Endothelial cell of umbilical vein (primary cell): ENCODE measurements at regions not wholly inside any gene's neighbourhood (a gene's known extent, or its start where the extent isn't known, plus 50 kb on each side); places are given as distances from the start of the nearest gene placed in this dataset.

Experiments
- BruUV-seq: library from RNA; stranded (reverse); fragments of 400-500 nt; replicated peaks from 2 replicates; lab custom pipeline; 2021; lab: Mats Ljungman, UMichigan
- CTCF ChIA-PET: fragments of 300-600, 350-600 bp; sonication (Branson Sonifier 250); formaldehyde crosslinking; loops from one replicate; lab custom pipeline; 2021; ENCODE audit warnings: antibody characterized with exemption, inconsistent platforms; lab: Charles Lee
- POLR2A ChIA-PET: fragments of 300-600, 350-600 bp; sonication (Branson Sonifier 250); formaldehyde crosslinking; loops from one replicate; lab custom pipeline; 2021; ENCODE audit warnings: antibody characterized with exemption, inconsistent platforms; lab: Charles Lee
- DNase-seq: peaks from one replicate; pipeline ENCODE4 v3.0.0-alpha.2; 2011; ENCODE audit warnings: low read depth, low spot score
- FAIRE-seq: peaks from 2 replicates; lab custom pipeline; 2011; peaks lifted over from hg19 to GRCh38; lab: Jason Lieb, UNC
- H2AFZ ChIP-seq: 2 replicates; pipeline ENCODE4 v1.6.0; 2012; ENCODE audit warnings: low read depth, low read length, control low read depth, inconsistent platforms
- H3K27ac ChIP-seq: 2 replicates; pipeline ENCODE4 v1.5.1; 2011; ENCODE audit warnings: low read depth, mild to moderate bottlenecking, control low read depth, low read length, moderate library complexity; ENCODE audit not compliant: insufficient read depth
- H3K27me3 ChIP-seq, 2 experiments: 2 replicates each; pipeline versions ENCODE4 v1.6.0 to v1.6.1; 2011; ENCODE audit warnings: low read length in 2 of 2, mixed read lengths in 1 of 2; ENCODE audit not compliant: control insufficient read depth in 2 of 2, insufficient read depth in 2 of 2
- H3K36me3 ChIP-seq, 2 experiments: 2 replicates in 1 of 2; 3 replicates in 1 of 2; pipeline ENCODE4 v1.5.1; 2011; ENCODE audit warnings: low read length in 2 of 2, mild to moderate bottlenecking in 1 of 2, moderate library complexity in 1 of 2; ENCODE audit not compliant: control insufficient read depth in 2 of 2, insufficient read depth in 2 of 2; ENCODE audit errors: extremely low read depth in 1 of 2
- H3K4me1 ChIP-seq: 3 replicates; pipeline ENCODE4 v1.5.1; 2011; ENCODE audit warnings: mild to moderate bottlenecking, low read length; ENCODE audit not compliant: control insufficient read depth, insufficient read depth; ENCODE audit errors: extremely low read depth
- H3K4me2 ChIP-seq: 2 replicates; pipeline ENCODE4 v1.6.1; 2011; ENCODE audit warnings: low read length, control low read depth, mixed read lengths; ENCODE audit not compliant: insufficient read depth
- H3K4me3 ChIP-seq, 3 experiments: fragments of 200-600 bp in 1 of 3; sonication (generic), shearing (Covaris generic) in 1 of 3; replicated peaks in 1 of 3; 2 replicates each; pipeline ENCODE4 v1.5.1; 2011 to 2016; ENCODE audit warnings: control low read depth in 3 of 3, low read length in 3 of 3, mild to moderate bottlenecking in 2 of 3, inconsistent platforms in 1 of 3, low read depth in 1 of 3, moderate library complexity in 1 of 3; ENCODE audit not compliant: insufficient read depth in 1 of 3
- H3K79me2 ChIP-seq: 2 replicates; pipeline ENCODE4 v1.6.0; 2012; ENCODE audit warnings: low read length, inconsistent platforms; ENCODE audit not compliant: control insufficient read depth, insufficient read depth
- H3K9ac ChIP-seq: replicated peaks from 2 replicates; pipeline ENCODE3; 2011; ENCODE audit warnings: low read length, control low read depth; ENCODE audit not compliant: insufficient read depth; ENCODE audit errors: extremely low read depth
- H3K9me1 ChIP-seq: replicated peaks from 3 replicates; pipeline ENCODE4 v1.6.0; 2011; ENCODE audit warnings: mild to moderate bottlenecking, low read length; ENCODE audit not compliant: control insufficient read depth, insufficient read depth; ENCODE audit errors: extremely low read depth
- H3K9me3 ChIP-seq: replicated peaks from 2 replicates; pipeline ENCODE4 v1.5.1; 2012; ENCODE audit warnings: low read length, inconsistent platforms; ENCODE audit not compliant: control insufficient read depth, insufficient read depth
- H4K20me1 ChIP-seq: replicated peaks from 2 replicates; pipeline ENCODE3; 2011; ENCODE audit warnings: mild to moderate bottlenecking, low read length; ENCODE audit not compliant: control insufficient read depth, insufficient read depth; ENCODE audit errors: extremely low read depth
- EZH2 ChIP-seq: IDR thresholded peaks from 2 replicates; pipeline ENCODE4 v1.6.1; 2012; ENCODE audit warnings: borderline replicate concordance, low read depth, mild to moderate bottlenecking, moderate library complexity, low read length, inconsistent platforms; ENCODE audit not compliant: severe bottlenecking
- FOS ChIP-seq: IDR thresholded peaks from 2 replicates; pipeline ENCODE4 v1.6.1; 2011; ENCODE audit warnings: mild to moderate bottlenecking, low read length, moderate library complexity, borderline replicate concordance; ENCODE audit not compliant: insufficient read depth
- GATA2 ChIP-seq: IDR thresholded peaks from 2 replicates; pipeline ENCODE4 v1.7.0; 2011; ENCODE audit warnings: low read depth, mild to moderate bottlenecking, moderate library complexity, mixed read lengths, low read length; ENCODE audit not compliant: insufficient read length, insufficient read depth
- JUN ChIP-seq: IDR thresholded peaks from 2 replicates; pipeline ENCODE4 v1.6.1; 2011; ENCODE audit warnings: borderline replicate concordance, low read depth; ENCODE audit not compliant: insufficient read length, insufficient read depth
- MAX ChIP-seq: IDR thresholded peaks from 2 replicates; pipeline ENCODE4 v1.6.1; 2011; ENCODE audit not compliant: insufficient read depth, insufficient read length
- MYC ChIP-seq: IDR thresholded peaks from one replicate; pipeline ENCODE4 v1.6.1; 2011; ENCODE audit warnings: mild to moderate bottlenecking, low read depth, low read length
- POLR2A ChIP-seq: IDR thresholded peaks from 2 replicates; pipeline ENCODE4 v1.6.1; 2012; ENCODE audit warnings: low read depth, mild to moderate bottlenecking, control low read depth, low read length
- POLR2AphosphoS5 ChIP-seq: IDR thresholded peaks from 2 replicates; pipeline ENCODE4 v1.6.1; 2012; ENCODE audit warnings: low read depth, mild to moderate bottlenecking, control low read depth, low read length, moderate library complexity; ENCODE audit not compliant: insufficient read depth
- dilution Hi-C: fragments of 300-500 bp; cut with MboI; formaldehyde crosslinking; loops from one replicate; pipeline ENCODE4 v1.15.0; 2019; ENCODE audit warnings: low sequenced_read_pairs; ENCODE audit not compliant: extremely low pct_ligation_motif_present
- intact Hi-C: fragments of 100-400 bp; cut with micrococcal nuclease; formaldehyde crosslinking; loops from one replicate; pipeline ENCODE4 v1.10.0; 2022
- TF ChIP-seq, protein P1 (sequence below), 2 donors: IDR thresholded peaks; 1 replicate in 1 of 2; 2 replicates in 1 of 2; pipeline ENCODE4 v1.5.1; 2011; ENCODE audit warnings: low read length in 2 of 2, mild to moderate bottlenecking in 2 of 2, moderate library complexity in 2 of 2, control low read depth in 1 of 2, inconsistent platforms in 1 of 2, low read depth in 1 of 2; ENCODE audit not compliant: insufficient read depth in 1 of 2; ENCODE audit errors: extremely low read depth in 1 of 2

- Histone ChIP-seq H3K27ac (no peak overlapping the region), H2AFZ (no peak overlapping the region), H3K9me3 (no peaks in the 10 kb centered on the region), H3K27me3 (peaks cover 0 to 3% of the 10 kb centered on the region in 2 experiments), H4K20me1 (no peaks in the 10 kb centered on the region), H3K4me2 (no peak overlapping the region), H3K4me3 (no peak overlapping the region), H3K36me3 (no peaks in the 10 kb centered on the region), H3K4me1 (no peaks in the 10 kb centered on the region), H3K79me2 (no peaks in the 10 kb centered on the region), H3K9ac (no peak overlapping the region), H3K9me1 (no peaks in the 10 kb centered on the region)
- intact Hi-C loops = no loop called here
- CTCF ChIA-PET = interaction anchor here (2.1 kb wide), 1 partner anchor 22 kb away, joined by 5 read pairs; no protein-coding TSS in a partner anchor
- no peak for TF ChIP-seq JUN
- no peak for TF ChIP-seq MYC
- TF ChIP-seq POLR2A = no peak
- no peak for TF ChIP-seq GATA2
- TF ChIP-seq, protein P1, sequence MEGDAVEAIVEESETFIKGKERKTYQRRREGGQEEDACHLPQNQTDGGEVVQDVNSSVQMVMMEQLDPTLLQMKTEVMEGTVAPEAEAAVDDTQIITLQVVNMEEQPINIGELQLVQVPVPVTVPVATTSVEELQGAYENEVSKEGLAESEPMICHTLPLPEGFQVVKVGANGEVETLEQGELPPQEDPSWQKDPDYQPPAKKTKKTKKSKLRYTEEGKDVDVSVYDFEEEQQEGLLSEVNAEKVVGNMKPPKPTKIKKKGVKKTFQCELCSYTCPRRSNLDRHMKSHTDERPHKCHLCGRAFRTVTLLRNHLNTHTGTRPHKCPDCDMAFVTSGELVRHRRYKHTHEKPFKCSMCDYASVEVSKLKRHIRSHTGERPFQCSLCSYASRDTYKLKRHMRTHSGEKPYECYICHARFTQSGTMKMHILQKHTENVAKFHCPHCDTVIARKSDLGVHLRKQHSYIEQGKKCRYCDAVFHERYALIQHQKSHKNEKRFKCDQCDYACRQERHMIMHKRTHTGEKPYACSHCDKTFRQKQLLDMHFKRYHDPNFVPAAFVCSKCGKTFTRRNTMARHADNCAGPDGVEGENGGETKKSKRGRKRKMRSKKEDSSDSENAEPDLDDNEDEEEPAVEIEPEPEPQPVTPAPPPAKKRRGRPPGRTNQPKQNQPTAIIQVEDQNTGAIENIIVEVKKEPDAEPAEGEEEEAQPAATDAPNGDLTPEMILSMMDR (IDR thresholded peaks at IDR 0.05; ENCODE audit: extremely low read depth in 1 of 2, insufficient read depth in 1 of 2, low read depth in 1 of 2, low read length in 2 of 2) = no peak
- no peak for TF ChIP-seq POLR2AphosphoS5
- TF ChIP-seq FOS = no peak
- TF ChIP-seq MAX = no peak
- no peak for TF ChIP-seq EZH2
- dilution Hi-C loops = no loop called here
- no TSS peak for BruUV-seq
- POLR2A ChIA-PET = no interaction called here
- no peak for FAIRE-seq
- DNase-seq = no peak
Measured at GRCh38 chr12:76707772-76708171, 56.1 kb upstream of the ZDHHC17 start.
